Fibroblast of pulmonary artery (primary cell): ENCODE measurements at regions not wholly inside any gene's neighbourhood (a gene's known extent, or its start where the extent isn't known, plus 50 kb on each side); places are given as distances from the start of the nearest gene placed in this dataset.
A peak's percentile ranks its signal among the peaks of the same experiment; 100 is the strongest.

Source experiments
- DNase-seq: peaks from one replicate; pipeline ENCODE4 v3.0.0-alpha.2; 2010; ENCODE audit warnings: low read depth
- H3K4me3 ChIP-seq: replicated peaks from 2 replicates; pipeline ENCODE4 v1.5.1; 2011; ENCODE audit warnings: low read depth, mild to moderate bottlenecking, control low read depth, low read length, moderate library complexity
- CTCF ChIP-seq: IDR thresholded peaks from 2 replicates; pipeline ENCODE4 v1.5.1; 2011; ENCODE audit warnings: mild to moderate bottlenecking, control low read depth, low read length, inconsistent platforms; ENCODE audit errors: missing control alignments

- no peak for TF ChIP-seq CTCF
- no peak overlapping the region for H3K4me3 ChIP-seq
- no peak for DNase-seq
These were observed 114.5 kb upstream of the SMIM30 start for GRCh38 chr7:113232885-113233284.

GRCh38 chr7:113230691-113231090 is 112.3 kb upstream of the SMIM30 start:
- H3K4me3 ChIP-seq: no peak overlapping the region
- DNase-seq: no peak
- no peak for TF ChIP-seq CTCF

- no peak overlapping the region for H3K4me3 ChIP-seq
- peak; percentile 6 for DNase-seq
- TF ChIP-seq CTCF: no peak
These were observed 99.0 kb upstream of the SMIM30 start for GRCh38 chr7:113217314-113217713.

GRCh38 chr7:113216038-113216437 is 97.7 kb upstream of the SMIM30 start:
- TF ChIP-seq CTCF: no peak
- DNase-seq: no peak
- no peak overlapping the region for H3K4me3 ChIP-seq

- DNase-seq: peak; percentile 10
- TF ChIP-seq CTCF: no peak
- H3K4me3 ChIP-seq: no peak overlapping the region
These were observed 91.3 kb upstream of the SMIM30 start for GRCh38 chr7:113209449-113210203.

GRCh38 chr7:113207931-113208330 is 89.6 kb upstream of the SMIM30 start:
- no peak for DNase-seq
- TF ChIP-seq CTCF: no peak
- no peak overlapping the region for H3K4me3 ChIP-seq

GRCh38 chr7:113207441-113207840 is 89.1 kb upstream of the SMIM30 start:
- no peak overlapping the region for H3K4me3 ChIP-seq
- no peak for DNase-seq
- TF ChIP-seq CTCF: no peak
